Smooth muscle cell (in vitro differentiated cells): ENCODE measurements at regions not wholly inside any gene's neighbourhood (a gene's known extent, or its start where the extent isn't known, plus 50 kb on each side); places are given as distances from the start of the nearest gene placed in this dataset.

Experiments used
- DNase-seq: peaks from one replicate; lab custom pipeline; 2025; ENCODE audit not compliant: unreplicated experiment; lab: John Stamatoyannopoulos, UW
- H2AFZ ChIP-seq: fragments of 200-600 bp; sonication (generic); 2 replicates; pipeline ENCODE4 v1.6.0; 2016; ENCODE audit warnings: antibody characterized with exemption, low read depth, mild to moderate bottlenecking
- H3F3A ChIP-seq: fragments of 200-600 bp; sonication (generic); 2 replicates; pipeline ENCODE4 v1.6.0; 2017; ENCODE audit warnings: antibody characterized with exemption, low read depth
- H3K27ac ChIP-seq: fragments of 200-600 bp; sonication (generic); 2 replicates; pipeline ENCODE4 v1.5.1; 2016; ENCODE audit warnings: low read depth, mild to moderate bottlenecking
- H3K27me3 ChIP-seq: fragments of 200-600 bp; sonication (generic); 2 replicates; pipeline ENCODE4 v1.6.1; 2016; ENCODE audit warnings: low read depth, mild to moderate bottlenecking
- H3K36me3 ChIP-seq: fragments of 200-600 bp; sonication (generic); 2 replicates; pipeline ENCODE4 v1.5.1; 2016; ENCODE audit warnings: low read depth
- H3K4me1 ChIP-seq: fragments of 200-600 bp; sonication (generic); 2 replicates; pipeline ENCODE4 v1.5.1; 2016; ENCODE audit warnings: low read depth
- H3K4me2 ChIP-seq: fragments of 200-600 bp; sonication (generic); 2 replicates; pipeline ENCODE4 v1.6.0; 2016; ENCODE audit warnings: mild to moderate bottlenecking
- H3K4me3 ChIP-seq: fragments of 200-600 bp; sonication (generic); 2 replicates; pipeline ENCODE4 v1.5.1; 2016; ENCODE audit warnings: mild to moderate bottlenecking
- H3K79me2 ChIP-seq: fragments of 200-600 bp; sonication (generic); 2 replicates; pipeline ENCODE4 v1.6.0; 2016; ENCODE audit warnings: low read depth, mild to moderate bottlenecking
- H3K9ac ChIP-seq: fragments of 200-600 bp; sonication (generic); 2 replicates; pipeline ENCODE4 v1.6.0; 2016; ENCODE audit warnings: low read depth
- H3K9me3 ChIP-seq: fragments of 200-600 bp; sonication (generic); replicated peaks from 2 replicates; pipeline ENCODE4 v1.5.1; 2016; ENCODE audit warnings: low read depth
- H4K20me1 ChIP-seq: fragments of 200-600 bp; sonication (generic); 2 replicates; pipeline ENCODE4 v1.6.0; 2016; ENCODE audit warnings: low read depth
- CTCF ChIP-seq: fragments of 200-600 bp; sonication (generic); IDR thresholded peaks from 2 replicates; pipeline ENCODE4 v1.5.1; 2017; ENCODE audit warnings: borderline replicate concordance, mild to moderate bottlenecking, antibody characterized with exemption; ENCODE audit not compliant: insufficient read depth, poor library complexity, severe bottlenecking
- WGBS: methylation state at CpG from one replicate; pipeline ENCODE4 v1.1.7; 2016; ENCODE audit warnings: low lambda C conversion rate; 5-methylcytosine and 5-hydroxymethylcytosine counted together

GRCh38 chr16:80081846-80082245 lies 458.9 kb upstream of the DYNLRB2 start:
- H3K36me3 ChIP-seq = no peaks in the 10 kb centered on the region
- H3K9ac ChIP-seq = no peak overlapping the region
- H3K4me1 ChIP-seq = peaks cover 3% of the 10 kb centered on the region
- H3F3A ChIP-seq = no peaks in the 10 kb centered on the region
- H3K79me2 ChIP-seq = no peaks in the 10 kb centered on the region
- DNase-seq = no peak
- H3K9me3 ChIP-seq = no peaks in the 10 kb centered on the region
- no peaks in the 10 kb centered on the region for H3K27me3 ChIP-seq
- H3K27ac ChIP-seq = no peak overlapping the region
- no peak overlapping the region for H2AFZ ChIP-seq
- H3K4me2 ChIP-seq = no peak overlapping the region
- H4K20me1 ChIP-seq = no peaks in the 10 kb centered on the region
- no peak overlapping the region for H3K4me3 ChIP-seq
- WGBS = 49% methylated on average over 5 of the region's 5 CpGs
- TF ChIP-seq CTCF = no peak

- H3F3A ChIP-seq = no peaks in the 10 kb centered on the region
- no peaks in the 10 kb centered on the region for H3K9me3 ChIP-seq
- no peak for DNase-seq
- H3K4me2 ChIP-seq = no peak overlapping the region
- H3K27ac ChIP-seq = no peak overlapping the region
- H3K36me3 ChIP-seq = no peaks in the 10 kb centered on the region
- no peaks in the 10 kb centered on the region for H4K20me1 ChIP-seq
- no peaks in the 10 kb centered on the region for H3K79me2 ChIP-seq
- H2AFZ ChIP-seq = no peak overlapping the region
- WGBS = 97% methylated on average over 2 of the region's 2 CpGs
- H3K4me1 ChIP-seq = peaks cover 3% of the 10 kb centered on the region
- H3K9ac ChIP-seq = no peak overlapping the region
- H3K4me3 ChIP-seq = no peak overlapping the region
- no peak for TF ChIP-seq CTCF
- H3K27me3 ChIP-seq = no peaks in the 10 kb centered on the region
Observed at GRCh38 chr16:80080287-80080851, 460.4 kb upstream of the DYNLRB2 start.

- Histone ChIP-seq H4K20me1 (no peaks in the 10 kb centered on the region), H3K9ac (no peak overlapping the region), H3K9me3 (no peaks in the 10 kb centered on the region), H2AFZ (peak overlapping the region; percentile 51), H3K79me2 (no peaks in the 10 kb centered on the region), H3F3A (no peaks in the 10 kb centered on the region), H3K36me3 (no peaks in the 10 kb centered on the region), H3K4me3 (no peak overlapping the region), H3K4me2 (no peak overlapping the region), H3K4me1 (no peaks in the 10 kb centered on the region), H3K27me3 (no peaks in the 10 kb centered on the region), H3K27ac (no peak overlapping the region)
- 80% methylated on average over 3 of the region's 3 CpGs for WGBS
- DNase-seq = no peak
- TF ChIP-seq CTCF = no peak
Observed at GRCh38 chr16:80079072-80079471, 461.7 kb upstream of the DYNLRB2 start.

- DNase-seq = no peak
- Histone ChIP-seq H4K20me1 (no peaks in the 10 kb centered on the region), H3K36me3 (no peaks in the 10 kb centered on the region), H3K9me3 (no peaks in the 10 kb centered on the region), H3K4me2 (no peak overlapping the region), H3K4me3 (no peak overlapping the region), H3F3A (no peaks in the 10 kb centered on the region), H3K9ac (no peak overlapping the region), H2AFZ (no peak overlapping the region), H3K79me2 (no peaks in the 10 kb centered on the region), H3K27ac (no peak overlapping the region), H3K4me1 (no peaks in the 10 kb centered on the region), H3K27me3 (no peaks in the 10 kb centered on the region)
- TF ChIP-seq CTCF = no peak
- 74% methylated on average over 4 of the region's 4 CpGs for WGBS
Observed at GRCh38 chr16:80077696-80078095, 463.1 kb upstream of the DYNLRB2 start.
